LNCaP clone FGC (cell line): ENCODE measurements at regions not wholly inside any gene's neighbourhood (a gene's known extent, or its start where the extent isn't known, plus 50 kb on each side); places are given as distances from the start of the nearest gene placed in this dataset.

Experiments
- DNase-seq: peaks from one replicate; pipeline ENCODE4 v3.0.0-alpha.2; 2011; ENCODE audit warnings: low read depth
- H3K4me3 ChIP-seq: 2 replicates; pipeline ENCODE4 v1.5.1; 2011; ENCODE audit warnings: mild to moderate bottlenecking, low read depth, low read length, control low read depth
- TF ChIP-seq, protein P1 (sequence below): IDR thresholded peaks from 2 replicates; pipeline ENCODE4 v1.5.1; 2012; ENCODE audit warnings: mild to moderate bottlenecking; ENCODE audit not compliant: control insufficient read depth, insufficient read depth; ENCODE audit errors: extremely low read depth

DNA sequence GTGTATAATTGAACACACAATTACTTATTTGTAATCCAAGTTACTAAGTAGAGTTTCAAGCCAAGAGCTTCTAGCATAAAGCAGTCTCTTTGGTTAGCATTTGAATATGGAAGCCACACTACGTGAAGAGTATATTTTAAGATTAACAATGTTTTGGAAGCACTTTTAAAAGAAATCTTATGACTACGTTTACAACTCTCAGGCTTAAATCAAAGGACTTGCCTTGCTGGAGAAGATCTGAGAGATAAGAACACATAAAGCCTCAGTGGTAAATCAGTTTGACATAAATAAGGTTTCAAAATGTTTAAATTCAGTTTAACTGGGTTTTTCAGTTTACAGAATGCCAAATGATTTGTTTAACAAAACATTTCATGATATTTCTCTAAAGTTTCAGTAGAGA, 161.9 kb upstream of the PDE3A start:
- H3K4me3 ChIP-seq = no peak overlapping the region
- TF ChIP-seq, protein P1, sequence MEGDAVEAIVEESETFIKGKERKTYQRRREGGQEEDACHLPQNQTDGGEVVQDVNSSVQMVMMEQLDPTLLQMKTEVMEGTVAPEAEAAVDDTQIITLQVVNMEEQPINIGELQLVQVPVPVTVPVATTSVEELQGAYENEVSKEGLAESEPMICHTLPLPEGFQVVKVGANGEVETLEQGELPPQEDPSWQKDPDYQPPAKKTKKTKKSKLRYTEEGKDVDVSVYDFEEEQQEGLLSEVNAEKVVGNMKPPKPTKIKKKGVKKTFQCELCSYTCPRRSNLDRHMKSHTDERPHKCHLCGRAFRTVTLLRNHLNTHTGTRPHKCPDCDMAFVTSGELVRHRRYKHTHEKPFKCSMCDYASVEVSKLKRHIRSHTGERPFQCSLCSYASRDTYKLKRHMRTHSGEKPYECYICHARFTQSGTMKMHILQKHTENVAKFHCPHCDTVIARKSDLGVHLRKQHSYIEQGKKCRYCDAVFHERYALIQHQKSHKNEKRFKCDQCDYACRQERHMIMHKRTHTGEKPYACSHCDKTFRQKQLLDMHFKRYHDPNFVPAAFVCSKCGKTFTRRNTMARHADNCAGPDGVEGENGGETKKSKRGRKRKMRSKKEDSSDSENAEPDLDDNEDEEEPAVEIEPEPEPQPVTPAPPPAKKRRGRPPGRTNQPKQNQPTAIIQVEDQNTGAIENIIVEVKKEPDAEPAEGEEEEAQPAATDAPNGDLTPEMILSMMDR = no peak
- DNase-seq = no peak

DNA sequence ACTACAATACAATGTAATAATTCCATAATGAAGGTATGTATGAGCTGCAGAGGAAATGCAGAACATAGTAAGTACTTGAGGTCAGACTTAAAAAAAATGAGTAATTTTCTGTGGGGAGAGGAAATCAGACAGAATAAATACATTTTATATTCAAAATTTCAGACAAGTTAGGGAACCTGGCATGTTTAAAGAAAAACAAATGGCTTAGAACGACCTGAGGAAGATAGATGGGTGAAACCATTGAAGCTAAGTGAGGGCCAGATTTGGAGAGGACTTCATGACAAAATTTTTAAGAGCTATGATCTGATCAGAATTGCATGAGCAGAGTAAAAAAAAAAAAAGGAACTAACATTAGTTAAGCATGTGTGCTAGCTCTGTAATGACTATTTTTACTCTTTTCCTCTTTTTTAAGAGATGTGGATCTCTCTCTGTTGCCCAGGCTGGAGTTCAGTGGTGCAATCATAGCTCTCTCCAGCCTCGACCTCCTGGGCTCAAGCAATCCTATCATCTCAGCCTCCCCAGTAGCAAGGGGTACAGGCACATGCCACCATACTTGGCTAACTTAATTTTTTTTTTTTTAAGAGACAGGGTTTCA, 157.6 kb upstream of the PDE3A start:
- TF ChIP-seq, protein P1 = no peak
- no peak overlapping the region for H3K4me3 ChIP-seq
- no peak for DNase-seq

DNA sequence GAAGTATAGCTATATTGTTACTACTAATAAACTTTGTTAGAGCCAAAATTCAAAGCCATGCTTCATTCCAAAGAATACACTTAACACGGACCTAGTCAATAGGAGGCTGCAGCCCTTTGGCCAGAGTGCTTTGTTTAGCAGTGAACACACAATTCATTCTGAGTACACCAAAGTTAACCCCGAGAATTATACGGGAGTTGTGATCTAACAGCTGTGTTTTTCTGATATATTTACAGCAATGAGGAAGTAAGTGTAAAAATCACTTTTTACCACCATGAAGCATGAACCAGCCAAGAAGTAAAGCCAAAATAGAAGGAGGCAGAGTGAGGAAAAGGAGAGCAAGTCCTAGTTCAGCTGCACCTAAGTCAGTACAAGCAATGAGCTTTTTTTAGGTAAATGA, 156.8 kb upstream of the PDE3A start:
- TF ChIP-seq, protein P1 = no peak
- H3K4me3 ChIP-seq = no peak overlapping the region
- no peak for DNase-seq

DNA sequence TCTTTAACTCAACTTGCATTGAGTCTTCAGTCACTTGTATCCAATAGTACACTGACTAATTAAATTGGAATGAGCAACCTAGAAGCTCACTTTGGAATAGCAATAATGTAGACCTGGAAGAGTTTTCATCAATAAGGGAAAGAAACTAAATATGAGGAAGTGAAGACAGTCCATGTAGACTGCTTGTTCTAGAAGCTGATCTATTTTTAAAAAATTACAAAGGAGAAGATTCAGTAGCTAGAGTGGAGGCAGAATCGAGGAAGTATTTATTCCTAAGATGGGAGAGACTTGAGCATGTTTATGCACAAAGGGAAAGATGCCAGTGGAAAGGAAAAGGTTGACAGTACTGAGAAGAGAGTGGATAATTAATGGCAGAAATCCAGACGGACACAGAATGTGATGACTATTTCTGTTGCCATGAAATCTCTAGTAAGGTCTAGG, 156.3 kb upstream of the PDE3A start:
- TF ChIP-seq, protein P1 = no peak
- DNase-seq = no peak
- H3K4me3 ChIP-seq = no peak overlapping the region

DNA sequence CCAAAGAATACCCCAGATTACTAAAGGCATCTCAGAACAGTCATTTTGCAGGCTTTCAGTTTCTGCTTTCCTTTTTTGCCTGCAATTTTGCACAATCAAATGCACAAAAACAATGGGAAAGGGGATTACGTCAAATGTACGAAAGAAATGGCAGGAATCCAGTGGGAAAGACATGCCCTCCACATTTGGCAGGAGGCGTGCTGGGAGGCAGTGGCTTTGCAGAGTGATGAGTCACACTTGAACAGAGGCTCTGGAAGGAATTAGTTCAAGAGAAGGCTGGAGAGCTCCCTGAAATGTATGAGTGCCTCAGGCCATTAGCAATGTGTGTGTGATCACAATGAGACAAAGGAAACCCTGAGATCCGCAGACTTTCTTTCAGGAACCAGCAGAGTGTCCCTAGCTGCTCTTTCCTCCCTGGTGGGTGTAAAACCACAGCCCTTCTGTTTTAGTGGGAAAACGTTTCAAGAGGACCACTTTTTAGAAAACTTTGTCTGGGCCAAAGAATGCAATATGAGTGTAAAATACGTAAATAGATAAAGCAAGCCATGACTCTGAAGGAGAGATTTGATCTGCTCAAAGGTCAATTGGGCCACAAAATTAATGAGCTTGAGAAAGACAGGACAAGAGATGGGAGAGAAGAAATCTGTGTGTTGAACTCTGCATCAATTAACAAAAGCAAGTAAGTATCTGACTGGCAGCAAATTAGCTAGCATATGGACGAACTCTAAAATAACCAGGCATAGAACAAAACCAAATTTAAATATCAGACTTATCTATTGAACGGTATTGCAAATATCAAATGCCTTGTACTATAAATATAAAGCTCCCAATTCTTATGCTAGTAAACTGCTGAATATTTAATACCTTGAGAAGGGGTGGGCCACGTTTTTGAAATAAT, 155.4 kb upstream of the PDE3A start:
- TF ChIP-seq, protein P1 = no peak
- no peak overlapping the region for H3K4me3 ChIP-seq
- DNase-seq = peak; percentile 42

DNA sequence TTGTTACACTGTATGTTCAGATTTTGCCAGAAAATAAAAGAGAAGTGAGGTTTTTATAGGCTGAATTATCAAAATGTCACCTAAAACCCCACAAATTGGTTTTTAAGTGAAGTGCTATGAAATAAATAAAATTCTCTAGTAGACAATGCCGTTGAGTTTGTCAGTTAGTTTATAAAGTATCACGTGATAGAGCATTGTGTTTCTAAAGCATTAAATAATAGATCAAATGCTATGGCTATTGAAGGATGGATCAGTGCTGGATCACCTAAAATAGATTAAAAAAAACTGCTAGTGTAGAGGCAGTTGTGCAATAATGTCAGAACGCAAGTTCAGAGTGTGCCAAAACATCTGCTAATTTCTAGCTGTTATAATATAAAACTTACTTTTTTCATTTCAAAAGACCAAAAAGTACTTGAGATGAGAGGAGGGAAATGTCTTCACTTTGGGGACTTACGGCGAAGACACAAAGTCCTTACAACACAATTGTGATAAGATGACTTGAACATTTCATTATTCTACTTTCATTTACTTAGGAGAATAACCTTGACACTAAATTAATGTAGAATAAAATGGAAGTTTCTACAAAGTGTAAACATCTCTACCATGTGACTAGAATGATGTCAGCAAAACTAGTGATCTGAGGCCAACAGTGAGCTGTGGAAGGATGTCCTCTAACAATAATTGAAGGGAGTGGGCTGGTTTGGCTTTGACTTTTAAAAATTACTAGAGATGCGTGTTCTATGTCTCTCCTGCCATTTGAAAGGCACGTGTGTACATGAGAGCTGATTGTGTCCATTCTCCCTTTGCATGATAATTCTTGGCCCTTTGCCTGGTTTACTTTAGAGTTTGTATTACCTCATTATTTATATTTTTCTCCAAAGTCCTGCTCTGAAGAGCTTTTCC, 154.4 kb upstream of the PDE3A start:
- H3K4me3 ChIP-seq = no peak overlapping the region
- DNase-seq = no peak
- TF ChIP-seq, protein P1 = no peak
